IPS-20b (cell line): ENCODE measurements at regions not wholly inside any gene's neighbourhood (a gene's known extent, or its start where the extent isn't known, plus 50 kb on each side); places are given as distances from the start of the nearest gene placed in this dataset.

Experiments used
- H3K27ac ChIP-seq: one replicate; pipeline ENCODE4 v1.5.1; 2013; ENCODE audit warnings: low read length
- H3K27me3 ChIP-seq: 2 replicates; pipeline ENCODE4 v1.6.1; 2013; ENCODE audit warnings: mild to moderate bottlenecking, low read length, inconsistent platforms; ENCODE audit not compliant: insufficient read depth
- H3K36me3 ChIP-seq: 2 replicates; pipeline ENCODE4 v1.6.1; 2013; ENCODE audit warnings: low read depth, mild to moderate bottlenecking, inconsistent platforms, low read length, moderate library complexity; ENCODE audit not compliant: insufficient read depth
- H3K4me1 ChIP-seq: 2 replicates; pipeline ENCODE4 v1.6.1; 2013; ENCODE audit warnings: mild to moderate bottlenecking, control low read depth, inconsistent platforms, low read length, moderate library complexity; ENCODE audit not compliant: insufficient read depth
- H3K4me3 ChIP-seq: 2 replicates; pipeline ENCODE4 v1.5.1; 2013; ENCODE audit warnings: mild to moderate bottlenecking, low read length, inconsistent platforms
- H3K9ac ChIP-seq: 2 replicates; pipeline ENCODE4 v1.6.1; 2013; ENCODE audit warnings: low read depth, mild to moderate bottlenecking, inconsistent platforms, low read length, moderate library complexity
- H3K9me3 ChIP-seq: 2 replicates; pipeline ENCODE4 v1.6.1; 2013; ENCODE audit warnings: mild to moderate bottlenecking, low read depth, low read length, inconsistent platforms; ENCODE audit not compliant: insufficient read depth

- no peaks in the 10 kb centered on the region for H3K36me3 ChIP-seq
Measured at GRCh38 chr11:32233928-32234327, 143.1 kb downstream of the RCN1 start.

GRCh38 chr11:32244453-32244852 is 153.6 kb downstream of the RCN1 start:
- H3K9me3 ChIP-seq: no peaks in the 10 kb centered on the region
- H3K9ac ChIP-seq: no peak overlapping the region
- no peak overlapping the region for H3K27ac ChIP-seq
- H3K27me3 ChIP-seq: no peaks in the 10 kb centered on the region
- H3K4me1 ChIP-seq: 0 out of 2 replicates have a peak, but pooled peaks cover 4% of the 10 kb centered on the region
- H3K36me3 ChIP-seq: no peaks in the 10 kb centered on the region
- H3K4me3 ChIP-seq: no peak overlapping the region

More at GRCh38 chr11:32233928-32234327, 143.1 kb downstream of the RCN1 start:
- H3K4me1 ChIP-seq: no peaks in the 10 kb centered on the region
- no peaks in the 10 kb centered on the region for H3K27me3 ChIP-seq
- no peak overlapping the region for H3K27ac ChIP-seq
- H3K9ac ChIP-seq: no peak overlapping the region
- H3K9me3 ChIP-seq: no peaks in the 10 kb centered on the region
- no peak overlapping the region for H3K4me3 ChIP-seq

- H3K9ac ChIP-seq: no peak overlapping the region
- H3K4me3 ChIP-seq: no peak overlapping the region
Measured at GRCh38 chr11:32253706-32254105, 162.8 kb downstream of the RCN1 start.

GRCh38 chr11:32255841-32256240 is 165.0 kb downstream of the RCN1 start:
- no peaks in the 10 kb centered on the region for H3K36me3 ChIP-seq
- H3K9me3 ChIP-seq: no peaks in the 10 kb centered on the region
- H3K4me1 ChIP-seq: no peaks in the 10 kb centered on the region
- H3K27me3 ChIP-seq: no peaks in the 10 kb centered on the region
- no peak overlapping the region for H3K4me3 ChIP-seq
- H3K9ac ChIP-seq: no peak overlapping the region
- no peak overlapping the region for H3K27ac ChIP-seq

More at GRCh38 chr11:32253706-32254105, 162.8 kb downstream of the RCN1 start:
- Histone ChIP-seq H3K4me1 (no peaks in the 10 kb centered on the region), H3K36me3 (no peaks in the 10 kb centered on the region), H3K9me3 (no peaks in the 10 kb centered on the region), H3K27ac (no peak overlapping the region), H3K27me3 (no peaks in the 10 kb centered on the region)

GRCh38 chr11:32256466-32256865 is 165.6 kb downstream of the RCN1 start:
- no peaks in the 10 kb centered on the region for H3K9me3 ChIP-seq
- H3K36me3 ChIP-seq: no peaks in the 10 kb centered on the region
- no peak overlapping the region for H3K27ac ChIP-seq
- H3K4me1 ChIP-seq: no peaks in the 10 kb centered on the region
- H3K9ac ChIP-seq: no peak overlapping the region
- no peak overlapping the region for H3K4me3 ChIP-seq
- no peaks in the 10 kb centered on the region for H3K27me3 ChIP-seq

- Histone ChIP-seq H3K27me3 (no peaks in the 10 kb centered on the region), H3K9ac (no peak overlapping the region), H3K4me3 (no peak overlapping the region), H3K4me1 (no peaks in the 10 kb centered on the region), H3K9me3 (no peaks in the 10 kb centered on the region), H3K27ac (no peak overlapping the region), H3K36me3 (no peaks in the 10 kb centered on the region)
Measured at GRCh38 chr11:32259641-32260081, 168.8 kb downstream of the RCN1 start.

DNA sequence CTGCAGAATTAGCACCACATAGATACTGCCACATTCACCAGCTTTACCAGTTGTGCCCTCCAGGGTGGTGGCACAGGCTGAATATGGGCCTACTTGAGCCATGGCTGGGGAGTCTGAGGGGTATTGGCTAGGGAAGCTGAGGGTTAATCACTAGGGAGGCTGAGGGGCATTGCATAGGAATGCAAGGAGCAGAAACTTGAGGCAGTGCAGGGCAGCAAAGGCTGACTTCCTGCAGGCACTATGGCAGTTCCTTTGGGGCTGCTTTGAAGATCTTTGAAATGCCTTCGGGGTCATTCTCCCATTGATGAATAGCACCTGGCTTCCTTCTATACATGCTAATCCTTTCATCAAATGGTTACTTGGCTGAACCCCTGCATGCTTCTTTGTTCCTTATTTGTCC is 171.5 kb downstream of the RCN1 start:
- Histone ChIP-seq H3K9me3 (no peaks in the 10 kb centered on the region), H3K4me3 (no peak overlapping the region), H3K27ac (no peak overlapping the region), H3K4me1 (no peaks in the 10 kb centered on the region), H3K27me3 (no peaks in the 10 kb centered on the region), H3K9ac (no peak overlapping the region), H3K36me3 (no peaks in the 10 kb centered on the region)

- Histone ChIP-seq H3K4me3 (no peak overlapping the region), H3K36me3 (no peaks in the 10 kb centered on the region), H3K27me3 (no peaks in the 10 kb centered on the region), H3K27ac (no peak overlapping the region), H3K9ac (no peak overlapping the region), H3K9me3 (no peaks in the 10 kb centered on the region), H3K4me1 (no peaks in the 10 kb centered on the region)
Measured at GRCh38 chr11:32265911-32266310, 169.4 kb downstream of the WT1 start.

DNA sequence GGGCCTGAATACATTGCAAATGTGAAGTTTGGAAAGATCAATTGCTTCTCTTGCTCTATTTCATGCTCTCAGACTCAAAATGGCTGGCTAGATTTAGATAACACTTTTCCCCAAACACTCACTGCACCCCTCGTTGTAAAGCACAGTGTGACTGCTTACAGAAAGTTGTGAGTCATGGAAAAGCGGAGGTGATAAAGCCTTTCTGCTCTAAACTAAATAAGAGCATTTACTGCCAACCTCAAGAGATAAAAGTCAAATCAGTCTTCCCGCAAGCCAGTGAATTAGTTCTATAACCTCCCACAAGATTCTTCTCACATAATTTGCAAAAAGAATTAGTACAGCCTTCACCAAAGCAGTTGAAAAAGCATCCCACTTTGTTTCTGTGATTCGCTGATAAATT is 168.7 kb downstream of the WT1 start:
- Histone ChIP-seq H3K27me3 (no peaks in the 10 kb centered on the region), H3K36me3 (no peaks in the 10 kb centered on the region), H3K27ac (no peak overlapping the region), H3K9ac (no peak overlapping the region), H3K9me3 (no peaks in the 10 kb centered on the region), H3K4me3 (no peak overlapping the region), H3K4me1 (no peaks in the 10 kb centered on the region)

- Histone ChIP-seq H3K36me3 (no peaks in the 10 kb centered on the region), H3K27me3 (no peaks in the 10 kb centered on the region), H3K4me3 (no peak overlapping the region), H3K4me1 (no peaks in the 10 kb centered on the region), H3K9me3 (no peaks in the 10 kb centered on the region), H3K9ac (no peak overlapping the region), H3K27ac (no peak overlapping the region)
Measured at GRCh38 chr11:32267679-32268187, 167.6 kb downstream of the WT1 start.

DNA sequence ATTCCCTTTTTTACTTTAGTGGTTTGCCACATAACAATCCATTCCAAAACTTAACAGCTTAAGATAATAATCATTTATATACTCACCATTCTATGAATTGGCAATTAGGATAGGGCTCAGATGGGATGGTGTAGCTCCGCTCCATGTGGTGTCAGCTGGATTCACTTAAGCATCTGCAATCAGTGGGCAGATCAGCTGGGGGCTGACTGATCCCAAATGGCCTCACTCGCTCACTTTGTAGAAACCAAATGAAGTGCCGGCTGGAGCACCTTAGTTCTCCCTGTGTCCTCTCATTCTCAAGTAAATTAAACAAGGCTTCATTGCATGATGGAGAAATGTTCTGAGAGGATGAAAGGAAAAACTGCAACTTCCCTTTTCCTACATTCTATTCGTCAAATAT is 161.4 kb downstream of the WT1 start:
- no peaks in the 10 kb centered on the region for H3K4me1 ChIP-seq
- no peak overlapping the region for H3K4me3 ChIP-seq
- H3K27ac ChIP-seq: no peak overlapping the region
- H3K27me3 ChIP-seq: no peaks in the 10 kb centered on the region
- H3K36me3 ChIP-seq: no peaks in the 10 kb centered on the region
- H3K9ac ChIP-seq: no peak overlapping the region
- no peaks in the 10 kb centered on the region for H3K9me3 ChIP-seq

DNA sequence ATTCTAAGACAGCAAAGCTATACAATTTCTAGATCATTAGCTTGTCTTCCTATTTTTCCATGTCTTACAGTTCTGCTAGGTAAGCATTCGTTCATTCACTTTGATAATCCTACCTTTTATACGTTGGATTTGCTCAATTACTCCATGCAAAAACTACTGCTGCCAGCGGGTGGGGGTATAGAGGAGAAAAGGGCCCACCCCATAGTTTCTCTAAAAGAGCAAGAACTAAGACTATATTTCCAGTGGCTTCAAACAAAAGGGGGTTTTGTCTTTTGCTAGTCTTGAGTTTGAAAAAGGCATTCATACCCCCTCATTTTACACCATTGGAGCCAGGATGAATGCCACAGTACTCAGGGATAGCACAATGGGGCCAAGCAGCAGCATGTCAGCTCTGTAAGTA is 155.7 kb downstream of the WT1 start:
- no peak overlapping the region for H3K27ac ChIP-seq
- no peak overlapping the region for H3K9ac ChIP-seq
- H3K4me1 ChIP-seq: no peaks in the 10 kb centered on the region
- no peaks in the 10 kb centered on the region for H3K27me3 ChIP-seq
- H3K9me3 ChIP-seq: no peaks in the 10 kb centered on the region
- H3K36me3 ChIP-seq: no peaks in the 10 kb centered on the region
- no peak overlapping the region for H3K4me3 ChIP-seq
